ENCODE measurements at regions not wholly inside any gene's neighbourhood (a gene's known extent, or its start where the extent isn't known, plus 50 kb on each side); places are given as distances from the start of the nearest gene placed in this dataset.
"Not testable (repeated sequence)": the region's sequence is repeated elsewhere in the genome, so short reads cannot be mapped to it uniquely, and the experiment has no call there.

DNA sequence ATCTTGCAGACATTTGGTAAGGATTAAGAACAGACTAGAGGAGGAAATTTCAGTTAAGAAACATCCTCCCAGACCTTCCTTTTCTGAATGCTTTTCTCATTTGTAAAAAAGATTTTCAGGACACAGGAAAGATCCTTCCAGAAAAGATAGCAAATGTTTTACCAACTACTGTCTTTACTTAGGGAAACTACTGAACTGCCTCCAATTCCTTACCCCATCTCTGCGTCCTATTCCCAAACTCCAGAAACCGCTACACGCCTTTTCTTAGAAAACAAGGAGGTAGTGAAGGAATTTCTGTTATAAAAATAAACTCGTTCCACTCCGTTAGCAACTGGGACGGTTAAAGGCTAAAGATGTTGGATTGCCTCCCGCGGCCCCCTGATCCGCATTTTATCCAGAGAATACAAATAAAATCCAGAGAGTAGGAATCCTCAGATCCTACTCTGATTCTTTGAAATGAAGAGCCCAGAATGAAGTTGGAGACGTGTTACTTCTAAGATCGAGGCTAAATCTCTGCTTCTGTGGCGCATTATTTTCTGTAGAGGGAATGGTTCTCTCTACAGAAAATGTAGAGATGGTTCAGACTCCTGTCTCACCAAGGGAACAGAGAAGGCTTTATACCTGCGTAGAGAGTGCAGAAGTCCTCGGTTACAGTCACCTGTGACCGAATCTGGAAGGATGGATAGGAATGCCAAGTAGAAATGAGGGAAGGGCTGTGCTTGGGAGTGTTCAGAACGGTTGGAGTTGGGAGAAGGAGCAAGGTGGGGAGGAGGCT is 133.0 kb downstream of the GPX5 start:
- Histone ChIP-seq H3K27ac (ENCODE audit: low read length) (no peak overlapping the region), H3K4me1 (ENCODE audit: control insufficient read depth, insufficient read depth, low read length) (peaks cover 5% of the 10 kb centered on the region), H3K9me3 (ENCODE audit: control insufficient read depth, low read depth, low read length) (no peaks in the 10 kb centered on the region), H3K4me3 (ENCODE audit: low read length) (peak overlapping the region; percentile 44), H3K36me3 (ENCODE audit: control insufficient read depth, insufficient read depth, low read length) (no peaks in the 10 kb centered on the region), H3K27me3 (ENCODE audit: control insufficient read depth, insufficient read depth, low read length) (peaks cover 42% of the 10 kb centered on the region)
- 0% methylated on average over 7 of the region's 16 CpGs for WGBS (ENCODE audit: insufficient coverage, low lambda C conversion rate)
- DNase-seq: peak in 1 of 2 donors; percentile 20

DNA sequence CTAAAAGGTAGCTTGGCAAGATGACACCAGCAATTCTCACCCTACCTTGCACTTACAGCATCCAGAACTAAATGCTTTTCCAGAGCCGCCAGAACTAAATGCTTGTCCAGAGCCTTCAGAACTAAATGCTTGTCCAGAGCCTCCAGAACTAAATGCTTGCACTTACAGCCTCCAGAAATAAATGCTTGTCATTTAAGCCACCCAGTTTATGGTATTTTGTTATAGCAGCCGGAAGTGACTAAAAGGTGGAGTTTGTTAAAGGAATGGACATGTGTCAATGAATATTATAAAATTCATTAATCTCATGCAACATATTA is 133.5 kb downstream of the GPX5 start:
- Histone ChIP-seq H3K9me3 (ENCODE audit: control insufficient read depth, low read depth, low read length) (no peaks in the 10 kb centered on the region), H3K4me1 (ENCODE audit: control insufficient read depth, insufficient read depth, low read length) (peaks cover 5% of the 10 kb centered on the region), H3K36me3 (ENCODE audit: control insufficient read depth, insufficient read depth, low read length) (no peaks in the 10 kb centered on the region), H3K27me3 (ENCODE audit: control insufficient read depth, insufficient read depth, low read length) (peaks cover 39% of the 10 kb centered on the region), H3K4me3 (ENCODE audit: low read length) (no peak overlapping the region), H3K27ac (ENCODE audit: low read length) (no peak overlapping the region)
- WGBS (ENCODE audit: insufficient coverage, low lambda C conversion rate): no CpG with 5 or more reads among the region's 2 CpGs
- DNase-seq: no peak

DNA sequence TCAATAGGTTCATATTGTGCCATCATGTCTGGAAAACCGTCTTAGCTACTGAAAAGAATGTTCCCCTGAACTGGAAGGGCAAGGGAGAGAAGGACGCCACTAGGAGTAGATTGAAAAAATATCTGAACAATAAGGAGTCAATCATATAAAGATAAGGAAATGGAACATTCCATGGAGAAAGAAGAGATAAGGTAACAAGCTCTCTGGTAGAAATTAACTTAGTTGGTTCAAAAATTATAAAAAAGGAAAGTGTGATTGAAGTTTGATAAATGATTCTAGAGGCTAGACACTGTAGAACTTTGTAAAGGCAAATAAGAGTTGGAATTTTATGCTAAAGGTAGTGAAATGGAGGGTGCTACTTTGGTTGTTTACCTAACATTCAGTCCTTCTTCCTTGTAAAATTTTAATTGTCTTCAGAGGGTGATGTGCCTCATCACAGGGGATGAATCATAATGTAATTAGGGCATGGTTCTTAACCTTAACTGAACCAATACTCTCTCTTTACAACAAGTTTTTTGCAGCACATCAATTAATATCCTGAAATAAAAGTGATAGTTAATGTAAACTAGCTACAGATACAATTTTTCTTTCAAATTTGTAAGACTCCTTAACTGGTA is 135.5 kb downstream of the GPX5 start:
- DNase-seq: no peak
- peaks cover 29% of the 10 kb centered on the region for H3K27me3 ChIP-seq (ENCODE audit: control insufficient read depth, insufficient read depth, low read length)
- 40% methylated on average over 1 of the region's 2 CpGs for WGBS (ENCODE audit: insufficient coverage, low lambda C conversion rate)

DNA sequence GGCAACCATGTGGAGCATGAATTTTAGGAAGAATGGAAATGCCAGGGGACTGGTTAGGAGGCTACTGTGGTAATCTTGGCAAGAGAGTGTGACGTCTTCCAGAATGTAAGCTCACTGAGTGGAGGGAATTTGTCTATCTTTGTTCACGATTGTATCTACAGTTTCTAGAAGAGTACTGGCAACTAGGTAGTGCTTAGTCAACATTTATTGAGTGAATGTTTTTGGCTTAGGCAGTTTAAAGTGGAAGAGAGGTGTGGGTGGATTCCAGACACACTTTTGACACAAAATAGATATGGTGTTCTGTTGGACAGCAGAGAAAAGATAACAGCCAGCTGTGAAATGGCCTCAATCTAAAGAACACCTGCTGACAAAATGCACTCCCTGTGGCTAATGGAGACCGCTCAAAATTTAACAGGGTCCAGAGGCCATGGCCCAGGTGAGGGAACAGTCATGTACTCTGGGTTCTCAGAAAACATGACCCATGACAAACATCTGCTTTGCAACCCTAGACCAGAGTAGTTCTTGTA is 139.3 kb downstream of the GPX5 start:
- no CpG with 5 or more reads among the region's 3 CpGs for WGBS (ENCODE audit: insufficient coverage, low lambda C conversion rate)
- Histone ChIP-seq H3K27ac (ENCODE audit: low read length) (no peak overlapping the region), H3K27me3 (ENCODE audit: control insufficient read depth, insufficient read depth, low read length) (peaks cover 4% of the 10 kb centered on the region), H3K4me1 (ENCODE audit: control insufficient read depth, insufficient read depth, low read length) (no peaks in the 10 kb centered on the region), H3K4me3 (ENCODE audit: low read length) (no peak overlapping the region), H3K36me3 (ENCODE audit: control insufficient read depth, insufficient read depth, low read length) (no peaks in the 10 kb centered on the region), H3K9me3 (ENCODE audit: control insufficient read depth, low read depth, low read length) (no peaks in the 10 kb centered on the region)
- no peak for DNase-seq

More for the DNA sequence above, 135.5 kb downstream of the GPX5 start:
- peaks cover 5% of the 10 kb centered on the region for H3K4me1 ChIP-seq (ENCODE audit: control insufficient read depth, insufficient read depth, low read length)
- H3K36me3 ChIP-seq (ENCODE audit: control insufficient read depth, insufficient read depth, low read length): no peaks in the 10 kb centered on the region
- H3K4me3 ChIP-seq (ENCODE audit: low read length): no peak overlapping the region
- H3K9me3 ChIP-seq (ENCODE audit: control insufficient read depth, low read depth, low read length): no peaks in the 10 kb centered on the region
- no peak overlapping the region for H3K27ac ChIP-seq (ENCODE audit: low read length)

DNA sequence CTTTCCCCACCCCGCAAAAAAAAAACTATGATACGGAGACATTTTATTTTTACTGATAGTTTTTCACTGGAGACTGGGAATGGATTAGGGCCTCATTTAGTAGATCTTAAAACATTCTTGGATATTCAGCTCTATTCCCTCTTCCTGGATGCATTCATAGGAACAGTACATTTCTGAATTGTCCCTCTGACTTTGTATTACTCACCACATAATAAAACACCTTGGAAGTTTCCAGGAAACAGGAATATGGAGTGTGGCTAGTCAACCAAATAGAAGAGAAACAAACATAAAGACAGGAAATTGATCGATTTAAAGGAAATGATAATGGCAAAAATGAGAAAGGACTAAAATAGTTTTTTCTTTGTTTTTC is 147.7 kb downstream of the GPX5 start:
- Histone ChIP-seq H3K4me1 (ENCODE audit: control insufficient read depth, insufficient read depth, low read length) (peaks cover 4% of the 10 kb centered on the region), H3K27me3 (ENCODE audit: control insufficient read depth, insufficient read depth, low read length) (peaks cover 31% of the 10 kb centered on the region), H3K27ac (ENCODE audit: low read length) (no peak overlapping the region), H3K36me3 (ENCODE audit: control insufficient read depth, insufficient read depth, low read length) (no peaks in the 10 kb centered on the region), H3K9me3 (ENCODE audit: control insufficient read depth, low read depth, low read length) (no peaks in the 10 kb centered on the region), H3K4me3 (ENCODE audit: low read length) (no peak overlapping the region)
- 11% methylated on average over 1 of the region's 3 CpGs for WGBS (ENCODE audit: insufficient coverage, low lambda C conversion rate)
- no peak for DNase-seq

DNA sequence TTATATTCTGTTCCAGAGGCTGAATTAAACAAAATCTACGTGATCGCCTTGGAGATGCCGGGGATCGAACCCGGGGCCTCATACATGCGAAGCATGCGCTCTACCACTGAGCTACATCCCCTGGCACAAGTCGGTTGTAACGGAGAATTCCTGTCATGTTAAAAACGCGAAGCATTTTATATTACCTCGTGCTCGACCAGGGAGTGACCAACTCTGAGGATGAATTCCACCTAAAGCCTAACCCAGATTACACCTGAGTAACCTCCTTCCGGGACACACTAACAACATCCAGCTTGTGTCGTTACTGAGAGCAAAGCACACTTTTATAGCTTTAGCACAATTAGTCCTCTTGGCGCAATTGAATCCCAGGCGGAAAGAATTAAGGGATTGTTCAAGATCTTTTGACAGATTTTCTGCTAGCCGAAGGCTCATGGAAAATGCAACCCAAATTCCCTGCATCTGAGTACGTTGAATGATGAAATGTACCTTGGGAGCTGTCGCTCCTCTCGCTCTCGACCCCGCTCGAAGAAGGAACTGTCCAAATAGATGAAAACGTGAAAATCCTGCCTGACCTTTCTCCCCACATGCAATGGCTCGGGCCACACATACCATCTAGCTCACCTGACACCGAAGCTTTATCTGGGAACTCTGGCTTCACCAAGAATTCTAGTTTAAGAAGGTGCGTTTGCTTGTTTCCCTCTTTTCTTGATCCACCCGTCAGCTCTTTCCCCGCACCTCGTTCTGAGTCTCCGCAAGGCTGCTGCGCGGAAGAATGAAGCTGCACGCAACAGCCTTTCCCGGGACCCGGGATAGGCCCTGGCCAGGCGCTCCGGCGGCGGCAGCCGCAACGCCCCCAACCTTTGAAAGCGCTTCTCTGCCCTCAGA is 148.3 kb downstream of the GPX5 start:
- no CpG with 5 or more reads among the region's 44 CpGs for WGBS (ENCODE audit: insufficient coverage, low lambda C conversion rate)
- no peak overlapping the region for H3K27ac ChIP-seq (ENCODE audit: low read length)
- no peaks in the 10 kb centered on the region for H3K9me3 ChIP-seq (ENCODE audit: control insufficient read depth, low read depth, low read length)
- peak; percentile 50 to 62 for DNase-seq
- peaks cover 31% of the 10 kb centered on the region for H3K27me3 ChIP-seq (ENCODE audit: control insufficient read depth, insufficient read depth, low read length)
- H3K36me3 ChIP-seq (ENCODE audit: control insufficient read depth, insufficient read depth, low read length): no peaks in the 10 kb centered on the region
- peaks cover 4% of the 10 kb centered on the region for H3K4me1 ChIP-seq (ENCODE audit: control insufficient read depth, insufficient read depth, low read length)
- peak overlapping the region; percentile 13 for H3K4me3 ChIP-seq (ENCODE audit: low read length)

DNA sequence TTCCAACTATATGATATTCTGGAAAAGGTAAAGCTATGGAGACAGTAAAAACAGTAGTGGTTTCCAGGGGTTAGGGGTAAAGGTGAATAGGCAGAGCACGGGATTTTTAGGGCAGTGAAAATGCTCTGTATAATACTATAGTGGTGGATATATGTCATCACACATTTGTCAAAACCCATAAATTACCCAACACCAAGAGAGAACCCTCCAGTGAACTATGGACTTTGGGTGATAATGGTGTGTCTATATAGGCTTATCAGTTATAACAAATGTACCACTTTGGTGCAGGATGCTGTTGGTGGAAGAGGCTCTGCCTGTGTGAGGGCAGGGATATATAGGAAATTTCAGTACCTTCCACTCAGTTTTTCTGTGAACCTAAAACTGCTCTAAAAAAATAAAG is 149.9 kb downstream of the GPX5 start:
- Histone ChIP-seq H3K36me3 (ENCODE audit: control insufficient read depth, insufficient read depth, low read length) (no peaks in the 10 kb centered on the region), H3K27ac (ENCODE audit: low read length) (no peak overlapping the region), H3K27me3 (ENCODE audit: control insufficient read depth, insufficient read depth, low read length) (peaks cover 31% of the 10 kb centered on the region), H3K4me1 (ENCODE audit: control insufficient read depth, insufficient read depth, low read length) (peaks cover 4% of the 10 kb centered on the region), H3K9me3 (ENCODE audit: control insufficient read depth, low read depth, low read length) (no peaks in the 10 kb centered on the region), H3K4me3 (ENCODE audit: low read length) (no peak overlapping the region)
- no peak for DNase-seq
- no CpG with 5 or more reads among the region's 1 CpG for WGBS (ENCODE audit: insufficient coverage, low lambda C conversion rate)

DNA sequence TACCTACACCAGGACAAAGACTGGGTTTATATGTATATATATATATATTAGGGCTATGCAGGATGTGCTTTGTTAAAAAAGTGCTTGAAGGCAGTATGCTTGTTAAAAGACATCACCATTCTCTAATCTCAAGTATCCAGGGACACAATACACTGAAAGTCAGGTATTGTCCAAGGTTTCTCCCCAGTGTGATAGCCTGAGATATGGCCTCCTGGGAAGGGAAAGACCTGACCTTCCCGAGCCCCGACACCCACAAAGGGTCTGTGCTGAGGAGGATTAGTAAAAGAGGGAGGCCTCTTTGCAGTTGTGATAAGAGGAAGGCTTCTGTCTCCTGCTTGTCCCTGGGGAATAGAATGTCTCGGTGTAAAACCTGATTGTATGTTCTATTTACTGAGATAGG is 156.9 kb downstream of the GPX5 start:
- no peaks in the 10 kb centered on the region for H3K36me3 ChIP-seq (ENCODE audit: control insufficient read depth, insufficient read depth, low read length)
- no peak overlapping the region for H3K27ac ChIP-seq (ENCODE audit: low read length)
- DNase-seq: no peak
- H3K4me3 ChIP-seq (ENCODE audit: low read length): no peak overlapping the region
- H3K4me1 ChIP-seq (ENCODE audit: control insufficient read depth, insufficient read depth, low read length): no peaks in the 10 kb centered on the region
- no CpG with 5 or more reads among the region's 3 CpGs for WGBS (ENCODE audit: insufficient coverage, low lambda C conversion rate)
- no peaks in the 10 kb centered on the region for H3K9me3 ChIP-seq (ENCODE audit: control insufficient read depth, low read depth, low read length)
- peaks cover 44% of the 10 kb centered on the region for H3K27me3 ChIP-seq (ENCODE audit: control insufficient read depth, insufficient read depth, low read length)

DNA sequence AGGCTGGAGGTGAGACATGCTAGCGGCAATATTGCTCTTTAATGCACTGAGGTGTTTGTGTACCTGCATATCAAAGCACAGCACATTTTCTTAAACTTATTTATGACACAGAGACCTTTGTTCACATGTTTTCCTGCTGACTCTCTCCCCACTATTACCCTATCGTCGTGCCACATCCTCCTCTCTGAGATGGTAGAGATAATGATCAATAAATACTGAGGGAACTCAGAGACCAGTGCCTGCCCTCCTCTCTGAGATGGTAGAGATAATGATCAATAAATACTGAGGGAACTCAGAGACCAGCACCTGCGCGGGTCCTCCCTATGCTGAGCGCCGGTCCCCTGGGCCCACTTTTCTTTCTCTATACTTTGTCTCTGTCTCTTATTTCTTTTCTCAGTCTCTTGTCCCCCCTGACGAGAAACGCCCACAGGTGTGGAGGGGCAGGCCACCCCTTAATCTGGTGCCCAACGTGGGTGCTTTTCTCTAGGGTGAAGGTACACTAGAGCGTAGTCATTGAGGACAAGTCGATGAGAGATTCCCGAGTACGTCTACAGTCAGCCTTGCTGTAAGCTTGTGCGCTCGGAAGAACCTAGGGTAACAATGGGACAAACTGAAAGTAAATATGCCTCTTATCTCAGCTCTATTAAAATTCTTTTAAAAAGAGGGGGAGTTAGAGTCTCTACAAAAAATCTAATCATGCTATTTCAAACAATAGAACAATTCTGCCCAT is 157.4 kb downstream of the GPX5 start:
- H3K9me3 ChIP-seq (ENCODE audit: control insufficient read depth, low read depth, low read length); H3K27ac ChIP-seq (ENCODE audit: low read length); H3K4me3 ChIP-seq (ENCODE audit: low read length); H3K36me3 ChIP-seq (ENCODE audit: control insufficient read depth, insufficient read depth, low read length); DNase-seq; H3K4me1 ChIP-seq (ENCODE audit: control insufficient read depth, insufficient read depth, low read length): not testable (repeated sequence)
- peaks cover 47% of the 10 kb centered on the region for H3K27me3 ChIP-seq (ENCODE audit: control insufficient read depth, insufficient read depth, low read length)
- no CpG with 5 or more reads among the region's 16 CpGs for WGBS (ENCODE audit: insufficient coverage, low lambda C conversion rate)
